DMS114 treated with DMSO at 0.1 percent for 48 hours (cell line): ENCODE measurements at regions not wholly inside any gene's neighbourhood (a gene's known extent, or its start where the extent isn't known, plus 50 kb on each side); places are given as distances from the start of the nearest gene placed in this dataset.

Experiments used
- DNase-seq: peaks from one replicate; lab custom pipeline; 2025; ENCODE audit not compliant: unreplicated experiment; lab: John Stamatoyannopoulos, UW

DNA sequence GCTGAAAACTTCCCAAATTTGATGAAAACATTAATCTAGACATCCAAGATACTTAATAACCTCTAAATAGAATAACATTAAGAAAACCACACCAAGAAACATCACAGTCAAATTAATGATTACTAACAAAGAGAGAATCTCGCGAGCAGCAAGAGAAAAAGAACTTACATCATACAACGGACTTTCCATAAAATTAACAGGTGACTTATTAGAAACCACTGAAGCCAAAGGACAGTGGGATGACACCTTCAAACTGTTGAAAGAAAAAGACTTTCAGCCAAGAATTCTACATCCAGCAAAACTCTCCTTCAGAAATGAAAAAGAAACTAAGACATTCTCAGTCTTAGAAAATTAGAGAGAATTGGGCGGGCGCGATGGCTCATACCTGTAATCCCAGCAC is 232.0 kb downstream of the SNCA start:
- DNase-seq, result no peak

DNA sequence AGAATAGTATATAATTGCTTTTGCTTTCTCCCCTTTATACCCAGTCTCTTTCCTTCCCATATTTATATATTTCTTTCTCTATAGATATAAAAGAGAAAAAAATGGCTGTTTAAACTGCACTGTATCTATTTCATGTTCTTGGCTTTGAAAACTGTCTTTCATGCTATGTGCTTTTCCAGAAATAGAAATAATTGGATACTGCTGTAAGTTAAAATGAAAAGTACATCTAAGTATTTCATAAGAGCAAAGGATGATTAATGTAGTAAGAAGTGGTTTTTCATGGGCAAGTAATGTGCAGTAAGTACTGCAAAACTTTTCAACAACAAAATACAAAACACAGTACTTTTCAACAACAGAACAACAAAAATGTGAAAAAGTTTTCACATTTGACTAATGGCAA is 237.9 kb downstream of the SNCA start:
- DNase-seq, result no peak

DNA sequence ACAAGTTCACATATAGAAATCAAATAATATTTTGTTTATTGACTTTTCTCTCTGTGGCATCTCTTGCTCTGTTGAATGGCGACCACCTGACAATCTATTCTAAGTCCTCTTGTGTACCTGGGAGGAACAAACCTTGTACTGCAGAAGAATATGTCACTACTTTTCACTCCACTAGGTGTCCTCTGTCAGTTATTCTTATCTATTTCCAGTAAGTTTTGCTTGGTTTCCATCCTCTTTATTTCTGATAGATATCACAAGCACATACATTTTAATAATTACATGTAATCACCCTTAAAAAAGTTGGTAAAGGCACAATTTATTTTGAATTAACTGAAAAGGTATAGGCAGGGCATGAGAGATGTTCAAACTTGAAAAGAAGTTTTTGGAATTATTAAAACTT is 238.4 kb downstream of the SNCA start:
- DNase-seq, result no peak

DNA sequence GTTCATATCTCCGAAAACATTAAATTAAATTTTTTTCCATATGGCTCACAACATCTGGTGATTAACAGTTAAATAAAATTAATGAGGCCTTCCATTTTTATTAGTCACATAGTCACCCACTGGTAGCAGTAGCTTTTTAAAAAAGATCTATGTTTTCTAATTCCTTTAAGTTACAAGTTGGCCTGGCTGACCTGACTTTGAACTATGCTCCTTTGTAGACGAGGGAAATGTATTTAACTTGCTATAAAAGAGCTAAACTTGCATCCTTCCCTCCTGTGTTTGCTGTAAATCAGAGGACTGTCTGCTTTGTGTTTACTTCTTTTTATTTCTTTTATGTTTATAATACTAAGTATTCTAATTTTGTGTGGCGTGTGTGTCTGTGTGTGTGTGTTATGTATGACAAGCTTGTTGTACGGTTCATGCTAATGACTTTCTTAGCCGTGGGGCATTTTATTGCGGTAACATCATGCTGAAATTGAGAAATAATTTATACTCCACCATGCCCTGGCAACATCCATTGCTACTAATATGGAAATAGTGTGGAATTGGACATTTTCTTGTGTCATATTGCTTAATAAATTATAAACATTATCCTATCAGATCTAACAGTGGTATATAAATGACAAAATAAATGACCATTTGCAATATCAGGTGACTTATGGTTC is 241.7 kb downstream of the SNCA start:
- no peak for DNase-seq

DNA sequence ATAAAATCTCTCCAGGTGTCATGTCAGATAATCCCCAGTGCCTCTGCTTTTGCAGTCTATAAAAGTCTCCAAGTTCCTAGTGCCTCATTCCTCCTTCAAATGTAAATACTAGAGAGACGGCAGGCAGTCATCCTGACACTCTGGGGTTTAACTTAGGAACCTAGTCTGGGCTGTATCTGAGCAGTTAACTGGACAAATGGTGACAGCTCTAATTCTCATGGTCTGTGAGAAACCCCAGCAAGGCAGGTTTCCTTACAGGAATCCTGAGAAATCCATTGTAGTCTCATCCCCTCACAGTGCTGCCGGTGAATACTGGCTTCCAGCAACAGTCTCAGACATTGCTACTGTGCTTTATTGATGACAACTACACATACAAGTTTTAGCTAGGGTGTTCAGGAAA is 246.8 kb downstream of the SNCA start:
- no peak for DNase-seq

DNA sequence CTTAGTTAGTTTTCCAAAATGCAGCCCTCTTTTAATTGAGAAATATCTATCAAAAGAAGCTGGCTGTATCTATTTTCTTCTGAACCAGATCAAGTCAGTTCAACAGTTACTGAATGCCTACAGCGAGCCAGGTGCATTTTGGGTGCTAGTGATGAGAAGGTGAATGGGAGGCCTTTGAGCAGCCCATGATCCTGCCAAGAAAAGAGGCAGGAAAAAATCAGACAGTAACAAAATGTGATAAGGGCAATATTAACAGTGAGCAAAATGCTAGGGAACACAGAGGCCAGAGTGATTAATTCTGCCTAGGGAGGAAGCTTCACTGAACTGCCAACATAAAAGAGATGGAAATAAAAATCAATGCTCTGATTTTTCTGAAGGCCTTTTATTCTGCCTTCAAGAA is 248.5 kb downstream of the SNCA start:
- DNase-seq, result no peak

DNA sequence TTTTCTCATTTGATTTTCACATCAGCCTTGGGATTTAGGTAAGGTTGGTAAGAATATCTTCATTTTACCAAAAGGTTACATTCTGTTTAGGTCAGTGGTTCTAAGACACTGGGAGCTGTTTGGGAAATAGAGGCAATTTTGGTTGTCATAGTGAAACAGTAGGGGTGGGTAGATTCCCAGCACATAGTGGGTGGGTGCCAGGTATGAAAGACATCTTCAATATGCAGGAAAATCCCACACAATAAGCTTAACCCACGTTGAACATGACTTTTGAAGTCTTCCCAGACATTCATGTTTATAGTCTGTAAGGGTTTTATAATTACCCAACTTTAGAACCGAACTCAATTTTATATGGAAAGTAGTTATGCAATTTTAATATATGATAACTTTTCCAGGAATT is 249.6 kb downstream of the SNCA start:
- DNase-seq, result no peak

DNA sequence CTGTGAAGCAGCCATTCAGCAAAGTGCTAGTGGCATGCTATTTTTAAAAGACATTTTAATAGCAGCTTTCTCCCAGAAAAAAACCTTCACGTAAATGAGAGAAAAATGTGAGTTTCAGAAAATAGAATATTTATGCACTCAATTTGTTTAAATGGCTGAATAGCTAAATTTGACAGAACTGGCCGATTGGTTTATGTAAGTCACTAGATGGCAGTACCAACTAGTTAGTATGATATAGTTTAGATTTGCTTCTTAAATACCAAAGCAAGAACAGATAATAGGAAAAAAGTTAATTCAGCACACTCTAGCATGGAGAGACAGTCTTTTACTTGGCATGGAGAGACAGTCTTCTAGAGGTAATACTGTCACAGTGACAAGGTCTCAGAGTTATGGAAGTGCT is 250.1 kb downstream of the SNCA start:
- no peak for DNase-seq

DNA sequence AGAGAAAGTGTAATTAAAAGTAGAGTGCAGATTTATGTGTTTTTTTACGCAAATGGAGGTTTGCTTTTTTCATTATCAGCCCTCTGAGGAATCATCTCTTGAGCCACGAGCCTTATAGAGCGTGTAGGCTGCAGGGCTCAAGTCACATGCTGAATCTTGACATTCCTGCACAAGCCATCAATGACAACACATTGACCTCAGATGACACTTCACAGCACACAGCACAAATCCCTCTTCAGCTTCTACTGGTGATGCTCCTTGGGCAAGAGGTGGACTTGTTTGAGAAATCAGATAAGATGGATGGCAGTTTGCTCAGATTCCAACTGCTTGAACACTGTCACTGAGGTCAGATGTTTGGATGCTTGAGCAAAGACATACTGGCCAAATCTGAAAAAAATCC is 250.6 kb downstream of the SNCA start:
- no peak for DNase-seq

DNA sequence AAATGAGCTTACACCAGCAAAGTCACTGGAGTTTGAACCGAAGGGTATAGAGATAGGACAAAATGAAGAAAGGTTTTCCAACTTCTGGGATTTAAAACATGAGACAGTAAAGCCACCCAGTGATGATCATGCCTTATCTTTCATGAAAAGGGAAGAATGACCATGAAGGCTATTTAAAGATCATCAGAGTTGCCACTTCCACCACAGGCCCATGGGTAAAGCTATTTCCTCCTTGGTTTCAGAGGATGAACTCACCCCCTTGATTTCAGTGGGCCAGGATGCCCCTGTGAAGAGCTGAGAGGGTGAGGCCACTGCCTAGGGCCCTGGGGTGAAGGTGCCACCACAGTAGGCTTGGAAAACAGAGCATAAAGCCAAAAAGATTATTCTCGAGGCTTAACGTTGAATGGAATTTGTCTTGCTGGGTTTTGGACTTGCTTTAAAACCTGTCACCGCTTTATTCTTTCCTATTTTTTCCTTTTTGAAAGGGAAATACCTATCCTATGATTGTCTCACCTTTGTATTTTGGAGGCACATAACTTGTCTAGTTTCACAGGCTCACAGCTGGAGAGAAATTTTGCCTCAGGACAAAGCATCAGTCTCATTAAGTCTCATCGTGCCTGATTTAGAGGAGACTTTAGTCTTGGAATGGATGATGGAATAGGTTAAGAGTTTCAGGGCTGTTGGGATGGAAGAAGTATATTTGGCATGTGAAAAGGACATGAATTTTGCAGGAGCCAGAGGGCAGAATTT is 254.0 kb downstream of the SNCA start:
- no peak for DNase-seq

DNA sequence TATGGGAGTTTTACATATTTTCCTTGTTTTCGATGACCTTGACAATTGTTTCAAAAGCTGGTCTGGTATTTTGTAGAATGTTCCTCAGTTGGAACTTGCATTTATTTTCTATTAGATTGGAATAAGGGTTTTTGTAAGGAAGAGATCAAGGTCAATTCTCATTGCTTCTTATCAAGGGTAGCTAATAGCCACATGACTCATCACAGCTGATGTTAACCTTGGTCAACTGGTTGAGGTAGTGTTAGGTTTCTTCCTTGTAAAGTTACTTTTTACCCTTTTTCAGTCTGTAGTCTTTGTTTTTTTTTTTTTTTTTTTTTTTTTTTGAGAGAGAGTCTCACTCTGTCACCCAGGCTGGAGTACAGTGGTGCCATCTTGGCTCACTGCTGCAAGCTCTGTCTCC is 257.2 kb downstream of the SNCA start:
- DNase-seq, result no peak

DNA sequence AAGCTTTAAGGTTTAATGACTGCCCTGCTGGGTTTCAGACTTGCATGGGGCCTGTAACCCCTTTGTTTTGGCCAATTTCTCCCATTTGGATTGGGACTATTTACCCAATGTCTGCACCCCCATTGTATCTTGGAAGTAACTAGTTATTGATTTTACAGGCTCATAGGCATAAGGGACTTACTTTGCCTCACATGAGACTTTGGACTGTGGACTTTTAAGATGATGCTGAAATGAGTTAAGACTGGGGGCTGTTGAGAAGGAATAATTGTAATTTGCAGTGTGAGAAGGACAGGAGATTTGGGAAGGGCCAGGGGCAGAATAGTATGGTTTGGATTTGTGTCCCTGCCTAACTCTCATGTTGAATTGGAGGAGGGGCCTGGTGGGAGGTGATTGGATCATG is 260.7 kb downstream of the SNCA start:
- no peak for DNase-seq

DNA sequence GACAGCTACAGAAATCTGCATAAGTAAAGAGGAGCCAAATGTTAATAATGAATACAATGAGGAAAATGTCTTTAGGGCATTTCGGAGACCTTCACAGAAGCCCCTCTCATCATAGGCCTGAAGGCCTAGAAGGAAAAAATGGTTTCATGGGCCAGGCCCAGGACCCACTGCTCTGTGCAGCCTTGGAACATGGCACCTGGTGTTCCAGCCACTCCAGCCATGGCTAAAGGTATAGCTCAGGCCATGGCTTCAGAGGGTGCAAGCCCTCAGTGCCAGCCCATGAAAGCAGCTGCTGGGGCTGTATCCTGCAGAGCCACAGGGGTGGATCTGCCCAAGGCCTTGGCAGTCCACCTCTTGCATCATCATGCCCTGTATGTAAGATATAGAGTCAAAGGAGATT is 261.1 kb downstream of the SNCA start:
- DNase-seq, result no peak

DNA sequence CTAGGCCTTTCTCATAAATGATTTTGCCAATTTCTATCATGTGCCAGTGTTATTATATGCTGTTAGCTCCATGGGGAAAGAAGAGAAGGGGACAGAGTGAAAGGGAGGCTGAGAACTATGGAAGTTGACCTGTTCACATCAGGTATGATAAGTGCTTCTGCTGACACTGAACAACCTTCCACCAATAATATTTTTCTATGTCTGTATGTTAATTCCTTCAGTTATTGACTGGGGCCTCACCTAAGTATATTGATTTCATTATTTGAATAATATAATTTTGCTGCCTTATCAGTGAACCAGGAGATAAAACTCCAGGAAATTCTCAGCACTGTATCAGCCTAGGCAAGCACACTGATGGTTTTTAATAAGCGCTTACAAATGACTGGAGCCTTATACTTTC is 262.8 kb downstream of the SNCA start:
- no peak for DNase-seq

DNA sequence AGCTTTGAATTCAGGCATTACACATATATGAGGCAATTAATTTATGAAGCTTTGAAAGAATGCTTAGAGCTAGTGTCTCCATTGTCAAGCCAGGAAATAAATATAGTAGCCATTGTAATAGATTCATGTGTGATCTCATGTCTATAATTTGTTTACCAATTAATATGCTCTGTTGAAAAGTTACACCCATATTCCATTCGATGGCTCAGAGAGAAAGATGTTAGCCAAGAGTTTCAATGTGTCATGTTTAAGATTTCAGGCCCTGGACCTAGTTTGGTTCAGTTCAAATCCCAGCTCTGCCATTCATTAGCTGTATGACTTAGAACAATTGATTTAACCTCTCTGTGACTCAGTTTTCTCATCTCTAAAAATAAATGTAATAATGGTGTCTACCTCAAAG is 263.3 kb downstream of the SNCA start:
- no peak for DNase-seq

DNA sequence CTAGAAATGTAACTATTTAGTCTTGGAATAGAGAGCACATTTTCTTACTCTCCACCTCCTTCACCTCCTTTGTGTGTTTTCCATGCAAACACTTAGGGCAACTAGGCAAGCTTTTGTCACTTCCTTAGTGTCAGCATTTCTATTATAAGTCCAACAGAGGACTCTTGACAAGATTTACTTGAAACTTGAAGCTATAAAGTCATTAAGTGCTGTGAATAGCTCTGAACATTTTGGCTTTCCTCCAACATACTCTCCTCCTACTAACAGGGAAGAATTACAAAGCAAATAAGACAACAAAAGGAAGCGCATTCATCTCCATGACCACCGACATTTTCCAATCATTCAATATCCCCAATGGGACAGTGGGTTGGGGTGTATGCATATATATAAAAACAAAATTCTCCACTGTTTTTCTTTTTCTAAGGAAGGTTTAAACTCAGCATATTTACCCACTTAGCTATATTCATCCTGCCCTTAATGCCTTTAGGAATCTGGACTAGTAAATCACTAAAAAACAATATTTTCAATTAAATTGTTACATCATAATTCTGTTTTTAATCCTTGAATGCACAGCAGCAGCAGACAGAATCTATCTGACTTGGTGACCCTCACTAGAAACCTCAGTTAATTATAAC is 264.6 kb downstream of the SNCA start:
- DNase-seq, result no peak

DNA sequence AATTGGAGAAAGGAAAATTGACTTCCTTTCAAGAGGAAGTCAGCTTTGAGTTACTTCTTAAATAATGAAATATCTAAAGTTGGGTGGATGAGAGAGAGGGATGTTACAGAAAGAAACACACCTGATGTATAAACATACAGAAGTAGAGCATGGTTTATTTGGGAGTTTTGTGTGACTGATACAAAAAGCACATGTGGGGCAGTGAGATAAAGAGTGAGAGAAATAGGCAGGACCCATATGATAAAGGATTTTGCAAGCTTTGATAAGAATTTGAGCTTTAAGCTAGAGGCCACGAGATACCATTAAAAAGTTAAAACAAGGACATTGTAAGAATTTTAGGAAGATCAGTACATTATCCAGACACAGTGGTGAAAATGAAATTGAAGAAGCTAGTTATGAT is 263.3 kb upstream of the GPRIN3 start:
- no peak for DNase-seq

DNA sequence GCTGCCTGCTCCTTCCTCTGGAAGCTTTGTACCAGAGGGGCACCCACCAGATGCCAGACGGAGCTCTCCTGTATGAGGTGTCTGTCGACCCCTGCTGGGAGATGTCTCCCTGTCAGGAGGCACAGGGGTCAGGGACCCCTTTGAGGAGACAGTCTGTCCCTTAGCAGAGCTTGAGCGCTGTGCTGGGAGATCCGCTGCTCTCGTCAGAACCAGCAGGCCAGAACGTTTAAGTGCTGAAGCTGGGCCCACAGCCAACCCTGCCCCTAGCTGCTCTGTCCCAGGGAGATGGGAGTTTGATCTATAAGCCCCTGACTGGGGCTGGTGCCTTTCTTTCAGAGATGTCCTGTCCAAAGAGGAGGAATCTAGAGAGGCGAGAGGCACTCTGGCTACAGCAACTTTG is 260.3 kb upstream of the GPRIN3 start:
- DNase-seq, result no peak

DNA sequence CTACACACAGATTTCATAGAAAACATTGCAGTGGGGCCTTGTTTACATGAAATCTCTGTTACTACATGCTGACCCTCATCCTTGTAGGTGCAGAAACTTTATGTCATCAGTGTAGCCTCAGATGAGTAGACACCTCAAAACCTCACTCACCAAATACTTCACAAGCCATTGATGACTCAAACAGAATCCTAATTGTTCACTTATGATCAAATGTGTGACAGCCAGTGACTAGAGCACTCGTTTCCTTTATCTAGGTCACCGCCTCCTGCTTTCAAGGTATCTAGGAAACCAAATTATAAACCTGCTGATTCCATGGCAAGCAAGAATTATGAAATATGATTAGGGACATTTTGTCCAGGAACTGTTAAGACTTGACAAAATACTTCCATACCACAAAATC is 255.8 kb upstream of the GPRIN3 start:
- DNase-seq, result no peak

DNA sequence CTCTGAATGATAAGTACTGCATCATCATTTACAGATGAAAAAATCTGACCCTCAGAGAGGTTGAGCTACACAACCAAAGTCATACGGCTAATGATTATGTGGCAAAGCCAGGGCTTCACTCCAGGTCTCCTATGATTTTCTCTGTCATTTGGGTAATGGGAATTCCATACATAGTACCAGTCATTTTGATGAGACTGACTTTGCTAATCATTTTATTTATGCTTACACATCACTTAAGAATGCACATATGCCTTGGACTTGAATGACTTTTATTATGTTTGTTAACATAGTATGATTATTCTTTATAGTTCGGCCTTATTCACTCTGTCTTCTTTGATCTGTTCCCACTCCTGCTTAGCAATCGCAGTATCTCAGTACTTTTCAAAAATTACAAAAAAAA is 255.1 kb upstream of the GPRIN3 start:
- DNase-seq, result no peak

DNA sequence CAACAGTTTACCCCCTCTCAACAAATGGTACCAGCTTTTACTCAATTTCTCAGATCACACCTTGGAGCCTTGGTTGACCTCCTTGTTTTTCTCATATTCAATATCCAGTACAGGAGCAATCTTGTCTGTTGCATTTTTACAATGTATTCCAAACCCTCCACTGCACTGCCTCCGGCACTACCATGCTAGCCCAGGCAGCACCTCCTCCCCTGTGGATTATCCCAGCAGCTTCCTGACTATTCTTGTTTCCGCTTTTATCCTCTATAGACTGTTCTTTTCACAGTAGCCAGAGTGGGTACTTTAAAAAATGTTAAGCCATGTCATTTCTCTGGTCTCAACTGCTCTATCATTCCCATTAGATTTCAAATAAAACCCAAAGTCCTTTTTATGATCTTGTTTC is 253.4 kb upstream of the GPRIN3 start:
- DNase-seq, result no peak

DNA sequence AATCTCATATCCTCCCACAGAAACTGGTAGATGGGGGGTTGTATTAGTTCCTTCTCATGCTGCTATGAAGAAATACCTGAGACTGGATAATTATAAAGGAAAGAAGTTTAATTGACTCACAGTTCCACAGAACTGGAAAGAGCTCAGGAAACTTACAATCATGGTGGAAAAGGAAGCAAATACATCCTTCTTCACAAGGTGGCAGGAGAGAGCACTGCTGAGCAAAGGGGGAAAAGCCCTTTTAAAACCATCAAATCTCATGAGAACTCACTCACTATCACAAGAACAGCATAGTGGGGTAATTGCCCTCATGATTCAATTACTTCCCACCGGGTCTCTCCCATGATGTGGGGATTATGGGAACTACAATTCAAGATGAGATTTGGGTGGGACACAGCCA is 250.5 kb upstream of the GPRIN3 start:
- DNase-seq, result no peak
